ENCODE measurements at regions not wholly inside any gene's neighbourhood (a gene's known extent, or its start where the extent isn't known, plus 50 kb on each side); places are given as distances from the start of the nearest gene placed in this dataset.

DNA sequence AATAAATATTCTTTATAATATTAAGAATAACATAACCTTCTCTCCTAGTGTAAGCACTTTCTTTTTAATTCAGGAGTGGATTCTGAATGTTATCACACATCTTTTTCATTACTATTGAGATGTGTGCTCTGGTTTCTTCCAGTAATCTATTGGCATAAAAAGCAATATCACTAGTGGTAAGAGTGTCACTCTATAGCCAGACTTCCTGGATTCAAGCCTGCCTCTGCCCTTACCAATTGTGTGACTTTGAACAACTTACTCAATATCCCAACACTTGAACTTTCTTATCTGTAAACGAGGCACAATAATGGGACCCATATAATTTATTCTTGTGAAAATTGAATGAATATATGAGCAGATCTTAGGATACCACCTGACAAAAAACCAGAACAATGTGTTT is 71.0 kb downstream of the SEM1 start:
- DNase-seq (ENCODE audit: low read depth), result no peak

DNA sequence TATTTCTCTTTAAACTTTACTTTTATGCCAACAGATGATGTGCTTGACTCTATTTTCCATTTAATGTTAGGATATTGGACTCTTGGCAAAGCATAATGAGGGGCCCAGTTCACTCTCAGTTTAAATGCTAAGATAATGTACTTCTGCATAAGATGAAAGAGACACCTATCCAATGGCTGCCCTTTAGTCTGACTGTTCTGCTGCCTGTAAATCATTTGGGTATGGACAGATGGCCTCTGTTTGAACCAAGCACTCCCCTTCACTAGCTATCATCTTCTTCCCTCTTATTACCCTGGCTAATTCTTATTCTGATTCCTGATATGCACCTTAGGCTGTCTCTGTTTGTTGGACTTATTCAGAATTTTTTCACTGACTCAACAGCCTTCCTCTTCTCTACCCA is 72.1 kb downstream of the SEM1 start:
- DNase-seq (ENCODE audit: low read depth), result no peak

GRCh38 chr7:96636979-96637378 is 72.7 kb downstream of the SEM1 start:
- no peak for DNase-seq (ENCODE audit: low read depth)

- no peak for DNase-seq (ENCODE audit: low read depth)
Observed at GRCh38 chr7:96636342-96636860, 73.2 kb downstream of the SEM1 start.

- DNase-seq (ENCODE audit: low read depth), result no peak
Observed at GRCh38 chr7:96629884-96630283, 79.8 kb downstream of the SEM1 start.

- no peak for DNase-seq (ENCODE audit: low read depth)
Observed at GRCh38 chr7:96624954-96625353, 84.7 kb downstream of the SEM1 start.

DNA sequence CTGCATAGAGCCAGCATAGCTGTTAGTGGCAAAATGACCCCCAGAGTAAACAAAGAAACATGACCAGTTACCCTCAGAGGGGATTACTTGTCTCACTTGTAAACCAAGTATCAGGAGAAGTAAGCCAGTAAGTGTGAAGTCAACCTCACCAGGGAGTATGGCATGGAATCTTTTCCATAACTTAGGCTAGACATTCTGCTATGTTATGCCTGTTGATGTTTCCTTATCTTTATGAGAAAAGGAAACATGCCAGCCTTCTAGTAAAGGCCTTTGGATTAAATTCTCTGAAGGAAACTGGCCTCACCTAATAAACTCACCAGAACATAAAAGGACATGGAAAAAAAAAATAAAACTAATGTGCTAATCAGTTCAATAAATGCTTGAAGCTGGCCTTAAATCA is 87.7 kb downstream of the SEM1 start:
- DNase-seq (ENCODE audit: low read depth), result no peak

DNA sequence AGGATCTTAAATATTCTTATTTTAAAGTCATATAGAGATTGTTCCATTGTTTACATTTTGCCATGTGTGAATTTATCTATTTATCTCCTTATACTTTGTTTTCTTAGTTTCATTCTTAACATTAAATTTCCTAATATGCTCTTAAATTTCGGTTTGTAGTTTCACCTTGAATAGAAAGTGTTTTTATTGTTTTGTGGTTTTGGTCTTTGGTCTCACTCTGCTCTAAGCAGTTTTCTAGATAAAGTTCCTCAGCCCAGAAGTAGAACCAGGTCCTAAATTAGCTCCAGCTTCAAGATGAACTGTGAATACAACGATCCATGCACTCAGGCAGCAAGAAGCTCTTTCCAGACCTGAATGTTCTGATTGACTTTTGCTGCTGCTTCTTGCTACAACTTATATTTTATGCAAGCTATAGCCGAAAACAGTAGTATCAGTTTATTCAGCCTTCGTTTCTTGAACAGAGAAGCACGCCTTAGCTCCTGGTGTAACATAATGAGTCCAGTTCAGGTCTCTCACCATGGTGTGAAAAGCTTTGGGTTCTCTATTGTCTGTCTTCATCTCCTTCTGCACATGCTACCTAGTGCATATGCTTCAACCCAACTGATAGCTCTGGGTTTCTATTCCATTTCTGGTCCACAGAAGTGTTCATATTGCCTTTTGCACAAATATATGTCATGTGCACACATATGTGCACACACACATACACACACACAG is 95.3 kb downstream of the SEM1 start:
- DNase-seq (ENCODE audit: low read depth), result no peak

GRCh38 chr7:96612034-96612433 is 97.6 kb downstream of the SEM1 start:
- DNase-seq (ENCODE audit: low read depth), result no peak

GRCh38 chr7:96605045-96605716 is 104.5 kb downstream of the SEM1 start:
- DNase-seq (ENCODE audit: low read depth), result no peak

DNA sequence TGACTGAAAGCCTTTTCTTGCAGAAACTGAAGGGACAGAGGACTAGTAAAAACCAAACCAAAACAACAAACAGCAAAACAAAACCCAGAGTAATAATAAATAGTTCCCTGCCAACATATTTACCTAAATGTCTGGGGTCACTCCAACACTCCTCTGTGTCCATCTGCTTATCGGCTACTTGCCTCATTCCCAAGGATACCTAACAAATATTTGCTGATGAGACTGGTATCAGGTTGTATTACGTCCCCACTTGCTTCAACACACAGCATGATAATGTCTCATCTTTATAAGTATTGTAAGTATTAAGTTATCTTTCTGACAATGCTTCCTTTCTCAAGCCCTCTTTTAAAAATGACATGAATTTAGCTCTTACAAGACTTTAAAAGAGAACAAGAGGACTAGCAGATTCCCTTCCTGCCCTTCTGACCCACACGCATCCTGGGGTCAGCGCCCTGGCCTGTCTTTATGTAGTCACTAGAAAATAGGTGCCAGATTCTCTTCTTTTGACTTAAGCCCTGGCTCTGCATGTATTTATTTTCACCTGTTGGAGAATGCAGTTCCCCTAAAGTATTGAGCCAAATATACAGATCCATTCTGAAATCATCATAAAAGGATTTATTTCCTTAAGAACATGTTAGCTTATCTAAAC is 110.2 kb downstream of the SEM1 start:
- DNase-seq (ENCODE audit: low read depth), result no peak

- no peak for DNase-seq (ENCODE audit: low read depth)
Observed at GRCh38 chr7:96598421-96598820, 111.2 kb downstream of the SEM1 start.

DNA sequence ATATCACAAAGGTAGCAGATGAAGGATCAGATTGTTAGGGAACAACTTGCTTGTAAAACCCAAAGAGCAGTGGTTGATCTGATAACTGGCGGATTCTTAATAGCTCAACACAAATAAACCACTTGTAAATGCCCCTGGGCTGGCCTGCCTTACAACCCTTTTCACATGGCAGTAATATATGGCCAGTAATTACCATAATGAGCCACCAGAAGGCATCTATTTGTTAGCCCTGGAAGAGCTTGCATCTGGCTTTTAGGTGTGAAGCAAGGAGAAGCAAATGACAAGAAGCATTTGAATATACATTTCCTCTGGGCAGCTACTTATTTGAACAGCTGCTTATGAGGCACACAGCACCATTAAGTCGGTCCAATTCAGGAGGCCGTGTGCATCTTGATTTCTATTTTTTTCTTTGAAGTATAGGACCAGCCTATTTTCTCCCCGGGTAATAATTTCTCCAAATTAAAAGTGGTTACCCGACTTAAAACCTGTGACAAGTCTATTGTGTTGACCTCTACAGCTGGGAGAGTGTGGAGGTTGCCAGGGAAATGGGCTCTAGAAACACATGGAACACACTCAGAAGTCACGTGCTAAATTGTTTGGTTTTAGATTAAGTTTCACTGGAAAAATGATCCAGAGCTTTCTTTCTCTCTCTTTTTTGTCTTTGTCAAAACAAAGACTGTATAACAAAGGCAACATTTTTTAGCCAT is 113.4 kb downstream of the SEM1 start:
- DNase-seq (ENCODE audit: low read depth), result peak; percentile 12

GRCh38 chr7:96591900-96592676 is 117.6 kb downstream of the SEM1 start:
- DNase-seq (ENCODE audit: low read depth), result no peak

DNA sequence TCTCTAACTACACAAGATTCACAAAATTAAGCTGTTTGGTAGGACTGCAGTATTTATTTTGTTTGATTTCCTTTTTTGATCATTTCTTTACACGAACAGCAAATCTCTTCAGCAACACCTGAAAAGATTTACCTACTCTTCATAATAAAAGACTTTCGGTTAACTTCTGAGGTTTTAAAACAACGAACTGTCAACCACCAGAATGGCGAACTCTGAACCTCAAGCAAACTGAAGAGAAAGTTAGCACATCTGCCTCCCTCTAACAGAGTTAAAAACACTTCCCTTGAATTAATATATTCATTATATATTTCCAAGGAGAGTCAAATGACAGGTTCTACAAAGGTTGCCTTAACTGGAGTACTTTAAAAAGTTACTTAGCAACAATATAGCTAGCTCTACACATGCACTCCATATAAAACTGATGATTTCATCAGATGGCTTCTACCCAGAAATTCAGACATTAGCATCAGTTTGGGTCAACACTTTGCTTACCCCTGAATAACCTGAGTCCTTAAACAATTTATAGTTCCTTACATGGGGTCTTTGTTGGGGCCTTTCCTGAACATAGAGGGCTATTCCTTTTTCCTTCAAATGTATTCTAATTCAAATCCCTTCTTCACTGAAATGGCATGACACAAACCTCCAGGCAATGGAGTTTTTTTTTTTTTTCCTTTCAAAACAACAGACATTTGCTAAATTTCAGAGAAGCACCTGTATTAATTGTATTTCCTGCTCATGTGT is 118.3 kb downstream of the SEM1 start:
- DNase-seq (ENCODE audit: low read depth), result no peak

DNA sequence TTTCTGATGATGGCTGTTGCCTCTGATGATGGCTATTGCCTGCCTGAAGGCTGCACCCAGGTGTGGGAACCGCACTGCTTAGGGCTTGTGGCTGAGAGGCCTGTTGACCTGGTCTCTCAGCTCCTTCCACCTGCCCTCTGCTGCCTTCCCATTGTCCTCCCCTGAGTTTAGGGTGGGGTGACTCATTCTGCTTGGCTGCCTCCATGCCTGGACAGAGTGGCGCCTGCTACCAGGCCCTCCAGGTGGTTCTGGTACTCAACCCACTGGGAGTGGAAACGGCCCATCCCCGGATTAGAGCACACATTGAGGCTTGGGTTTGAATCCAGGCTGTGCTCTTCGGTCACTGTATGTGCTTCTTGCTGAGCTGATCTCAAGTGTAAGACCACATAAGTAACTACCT is 120.6 kb downstream of the SEM1 start:
- no peak for DNase-seq (ENCODE audit: low read depth)

GRCh38 chr7:96579119-96579518 is 130.5 kb downstream of the SEM1 start:
- no peak for DNase-seq (ENCODE audit: low read depth)

DNA sequence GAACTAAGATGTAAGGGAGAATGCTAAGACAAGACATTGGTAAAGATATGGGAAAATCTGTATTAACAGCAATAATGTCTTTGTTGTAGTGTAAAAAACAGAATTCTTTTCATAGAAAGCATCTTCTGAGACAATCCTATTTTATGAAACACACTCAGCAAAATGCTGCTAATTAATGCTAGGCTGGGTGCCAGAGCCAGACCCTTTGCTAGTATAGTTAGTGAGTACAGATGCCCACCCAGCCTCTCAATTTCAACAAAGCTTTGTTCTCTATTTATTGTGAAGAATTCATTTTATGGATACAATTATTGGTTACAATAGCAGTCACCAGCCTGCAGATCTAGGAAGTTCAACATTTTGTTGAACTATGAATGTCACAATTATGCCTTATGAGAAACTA is 131.0 kb downstream of the SEM1 start:
- DNase-seq (ENCODE audit: low read depth), result no peak

- DNase-seq (ENCODE audit: low read depth), result no peak
Observed at GRCh38 chr7:96563409-96563808, 146.2 kb downstream of the SEM1 start.

DNA sequence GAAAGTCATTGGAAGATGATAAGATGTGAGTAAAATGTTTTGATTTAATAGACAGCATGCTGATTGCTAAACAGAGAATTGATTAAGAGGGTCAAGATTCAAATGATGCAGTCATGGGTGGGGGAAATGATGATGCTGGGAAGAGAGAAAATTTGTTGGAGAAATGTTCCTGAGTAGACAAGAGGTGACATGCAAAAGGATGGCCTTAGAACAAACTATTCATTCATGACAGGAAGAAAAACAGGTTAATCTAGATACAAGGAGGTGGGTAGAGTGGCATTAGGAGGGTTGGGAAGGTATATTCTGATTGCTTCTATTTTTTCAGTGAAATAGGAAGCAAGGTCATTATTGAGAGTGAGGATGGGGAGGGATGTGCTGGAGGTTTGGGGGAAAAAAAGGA is 146.7 kb downstream of the SEM1 start:
- no peak for DNase-seq (ENCODE audit: low read depth)

GRCh38 chr7:96562458-96562857 is 147.2 kb downstream of the SEM1 start:
- DNase-seq (ENCODE audit: low read depth), result no peak
